Upper lobe of right lung (tissue), 1 donor: ENCODE measurements at regions not wholly inside any gene's neighbourhood (a gene's known extent, or its start where the extent isn't known, plus 50 kb on each side); places are given as distances from the start of the nearest gene placed in this dataset.

Experiments
- ATAC-seq: fragments of 200-7000 bp; cut with Tn5 transposase; one replicate; pipeline ENCODE4 v1.9.1; 2020; ENCODE audit warnings: mild to moderate bottlenecking, moderate library complexity
- DNase-seq: peaks from one replicate; pipeline ENCODE4 v3.0.0-alpha.2; 2020
- H3K27ac ChIP-seq: fragments of 200-600 bp; one replicate; pipeline ENCODE4 v1.8.0; 2022
- H3K27me3 ChIP-seq: fragments of 200-600 bp; one replicate; pipeline ENCODE4 v1.8.0; 2022; ENCODE audit warnings: mild to moderate bottlenecking
- H3K36me3 ChIP-seq: fragments of 200-600 bp; one replicate; pipeline ENCODE4 v1.8.0; 2022
- H3K4me1 ChIP-seq: fragments of 200-600 bp; one replicate; pipeline ENCODE4 v1.8.0; 2022
- H3K4me3 ChIP-seq: fragments of 200-600 bp; one replicate; pipeline ENCODE4 v1.8.0; 2022; ENCODE audit warnings: mild to moderate bottlenecking
- H3K9me3 ChIP-seq: fragments of 200-600 bp; one replicate; pipeline ENCODE4 v1.8.0; 2022
- intact Hi-C: fragments of 100-400 bp; cut with DNase I; formaldehyde crosslinking; loops from one replicate; pipeline ENCODE4 v1.11.0; 2022
- TF ChIP-seq, protein P1 (sequence below): fragments of 200-600 bp; IDR thresholded peaks from one replicate; pipeline ENCODE4 v1.8.0; 2022; ENCODE audit warnings: antibody characterized with exemption
- donor health status: DM: no; HTN: yes; CAD: no; lungs with severe emphysema.

DNA sequence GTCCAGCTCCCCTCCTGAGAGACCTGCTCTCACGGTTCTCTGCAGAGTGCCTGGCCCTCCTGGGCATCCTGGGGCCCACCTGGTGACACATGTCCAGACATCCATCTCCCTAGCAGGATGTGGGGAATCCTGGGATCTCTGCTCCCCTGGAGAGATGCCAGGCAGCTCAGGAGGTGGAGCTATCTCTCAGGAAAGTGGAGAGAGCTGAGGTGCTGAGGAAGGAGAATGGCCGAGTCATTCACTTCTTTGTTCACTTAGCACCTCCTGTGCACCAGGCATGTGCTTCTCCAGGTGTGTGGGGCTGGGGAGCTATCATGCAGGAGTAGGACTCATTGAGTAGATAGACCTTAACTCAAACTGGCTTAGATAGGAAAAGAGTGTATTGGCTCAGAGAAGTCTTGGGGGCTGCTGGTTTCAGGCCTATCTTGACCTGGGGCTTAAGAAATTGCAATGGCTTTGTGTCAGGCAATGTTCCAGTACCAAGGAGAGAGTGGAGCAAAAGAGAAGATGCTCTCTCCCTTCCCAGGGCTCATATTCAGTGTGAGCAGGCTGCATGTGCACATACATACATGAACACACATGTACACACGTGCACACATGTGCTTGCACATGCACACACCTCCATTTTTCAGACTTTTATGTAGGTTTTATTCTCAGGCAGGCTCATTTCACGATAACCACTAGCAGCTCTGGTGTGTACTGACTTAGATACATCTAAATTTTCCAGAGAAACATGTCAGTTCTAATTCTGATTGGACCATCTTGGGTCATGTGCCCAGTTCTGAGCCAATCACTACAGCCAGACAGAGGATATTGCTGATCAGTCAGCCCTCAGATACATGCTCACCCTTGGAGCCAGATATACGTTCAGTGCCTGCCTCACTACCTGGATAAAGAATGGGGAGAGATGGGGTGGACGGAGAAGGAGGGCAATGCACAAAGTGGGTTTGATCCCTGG, 437.6 kb downstream of the PTPRU start:
- Histone ChIP-seq H3K9me3 (no peaks in the 10 kb centered on the region), H3K27ac (no peak overlapping the region), H3K4me3 (no peak overlapping the region), H3K36me3 (no peaks in the 10 kb centered on the region), H3K4me1 (no peaks in the 10 kb centered on the region), H3K27me3 (no peaks in the 10 kb centered on the region)
- peak; percentile 18 for DNase-seq
- intact Hi-C loops: no loop called here
- ATAC-seq: no peak
- TF ChIP-seq, protein P1, sequence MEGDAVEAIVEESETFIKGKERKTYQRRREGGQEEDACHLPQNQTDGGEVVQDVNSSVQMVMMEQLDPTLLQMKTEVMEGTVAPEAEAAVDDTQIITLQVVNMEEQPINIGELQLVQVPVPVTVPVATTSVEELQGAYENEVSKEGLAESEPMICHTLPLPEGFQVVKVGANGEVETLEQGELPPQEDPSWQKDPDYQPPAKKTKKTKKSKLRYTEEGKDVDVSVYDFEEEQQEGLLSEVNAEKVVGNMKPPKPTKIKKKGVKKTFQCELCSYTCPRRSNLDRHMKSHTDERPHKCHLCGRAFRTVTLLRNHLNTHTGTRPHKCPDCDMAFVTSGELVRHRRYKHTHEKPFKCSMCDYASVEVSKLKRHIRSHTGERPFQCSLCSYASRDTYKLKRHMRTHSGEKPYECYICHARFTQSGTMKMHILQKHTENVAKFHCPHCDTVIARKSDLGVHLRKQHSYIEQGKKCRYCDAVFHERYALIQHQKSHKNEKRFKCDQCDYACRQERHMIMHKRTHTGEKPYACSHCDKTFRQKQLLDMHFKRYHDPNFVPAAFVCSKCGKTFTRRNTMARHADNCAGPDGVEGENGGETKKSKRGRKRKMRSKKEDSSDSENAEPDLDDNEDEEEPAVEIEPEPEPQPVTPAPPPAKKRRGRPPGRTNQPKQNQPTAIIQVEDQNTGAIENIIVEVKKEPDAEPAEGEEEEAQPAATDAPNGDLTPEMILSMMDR: no peak

DNA sequence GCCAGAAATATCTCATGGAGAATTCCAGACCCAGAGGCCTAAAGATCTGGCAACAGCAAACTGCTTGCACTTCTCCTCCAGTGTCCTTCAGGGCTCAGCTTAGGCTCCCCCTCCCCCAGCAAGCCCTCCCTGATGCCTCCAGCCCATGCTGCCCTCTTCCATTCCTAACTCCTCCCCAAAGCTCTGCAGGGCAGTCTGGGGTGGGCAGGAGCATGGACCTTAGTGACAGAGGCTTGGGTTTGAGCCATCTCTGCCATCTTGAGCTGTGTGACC, 436.8 kb downstream of the PTPRU start:
- H3K4me3 ChIP-seq: no peak overlapping the region
- no peaks in the 10 kb centered on the region for H3K27me3 ChIP-seq
- no peaks in the 10 kb centered on the region for H3K36me3 ChIP-seq
- TF ChIP-seq, protein P1: no peak
- no peak for ATAC-seq
- H3K9me3 ChIP-seq: no peaks in the 10 kb centered on the region
- no peaks in the 10 kb centered on the region for H3K4me1 ChIP-seq
- intact Hi-C loops: no loop called here
- no peak overlapping the region for H3K27ac ChIP-seq
- DNase-seq: peak; percentile 22

DNA sequence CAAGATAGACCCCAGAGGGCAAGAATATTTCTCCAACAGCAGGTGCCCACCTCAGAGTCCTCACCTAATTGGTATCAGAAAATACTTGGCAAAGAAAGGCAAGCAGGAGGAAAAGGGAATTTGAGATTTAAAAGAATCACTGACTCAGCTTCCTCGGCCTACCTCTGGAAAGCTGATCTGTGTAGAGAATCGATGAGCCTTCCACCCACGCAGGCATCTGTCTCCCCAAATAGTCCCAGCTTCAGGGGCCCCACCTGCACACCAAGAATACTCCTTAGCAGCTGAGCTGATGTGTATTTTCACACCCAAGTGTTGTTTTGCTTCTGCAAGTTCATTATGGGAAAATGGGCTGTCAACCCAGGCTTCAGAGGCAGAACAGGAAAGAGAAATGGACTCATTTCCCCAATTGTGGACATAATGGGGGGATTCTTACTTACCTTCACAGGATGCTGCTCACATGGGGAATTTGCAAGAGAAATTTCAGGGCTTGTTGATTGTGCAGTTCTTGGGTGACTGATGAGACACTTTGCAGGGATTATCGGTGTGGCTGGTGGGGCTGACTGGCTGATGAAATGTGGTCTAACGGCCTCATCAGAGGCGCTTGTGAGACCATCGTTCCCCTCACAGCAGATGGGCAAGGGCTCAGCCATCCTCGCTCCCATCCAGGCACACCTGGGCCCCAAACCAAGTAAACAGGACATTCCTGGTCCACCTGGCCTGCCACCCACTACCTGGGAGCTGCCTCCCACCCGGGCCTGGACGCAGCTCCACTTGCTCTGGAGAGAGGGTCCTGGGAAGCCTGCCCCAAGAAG, 436.3 kb downstream of the PTPRU start:
- Histone ChIP-seq H3K36me3 (no peaks in the 10 kb centered on the region), H3K4me1 (no peaks in the 10 kb centered on the region), H3K27me3 (no peaks in the 10 kb centered on the region), H3K9me3 (no peaks in the 10 kb centered on the region), H3K4me3 (no peak overlapping the region), H3K27ac (no peak overlapping the region)
- peak; percentile 17 for DNase-seq
- TF ChIP-seq, protein P1: no peak
- intact Hi-C loops: no loop called here
- no peak for ATAC-seq

DNA sequence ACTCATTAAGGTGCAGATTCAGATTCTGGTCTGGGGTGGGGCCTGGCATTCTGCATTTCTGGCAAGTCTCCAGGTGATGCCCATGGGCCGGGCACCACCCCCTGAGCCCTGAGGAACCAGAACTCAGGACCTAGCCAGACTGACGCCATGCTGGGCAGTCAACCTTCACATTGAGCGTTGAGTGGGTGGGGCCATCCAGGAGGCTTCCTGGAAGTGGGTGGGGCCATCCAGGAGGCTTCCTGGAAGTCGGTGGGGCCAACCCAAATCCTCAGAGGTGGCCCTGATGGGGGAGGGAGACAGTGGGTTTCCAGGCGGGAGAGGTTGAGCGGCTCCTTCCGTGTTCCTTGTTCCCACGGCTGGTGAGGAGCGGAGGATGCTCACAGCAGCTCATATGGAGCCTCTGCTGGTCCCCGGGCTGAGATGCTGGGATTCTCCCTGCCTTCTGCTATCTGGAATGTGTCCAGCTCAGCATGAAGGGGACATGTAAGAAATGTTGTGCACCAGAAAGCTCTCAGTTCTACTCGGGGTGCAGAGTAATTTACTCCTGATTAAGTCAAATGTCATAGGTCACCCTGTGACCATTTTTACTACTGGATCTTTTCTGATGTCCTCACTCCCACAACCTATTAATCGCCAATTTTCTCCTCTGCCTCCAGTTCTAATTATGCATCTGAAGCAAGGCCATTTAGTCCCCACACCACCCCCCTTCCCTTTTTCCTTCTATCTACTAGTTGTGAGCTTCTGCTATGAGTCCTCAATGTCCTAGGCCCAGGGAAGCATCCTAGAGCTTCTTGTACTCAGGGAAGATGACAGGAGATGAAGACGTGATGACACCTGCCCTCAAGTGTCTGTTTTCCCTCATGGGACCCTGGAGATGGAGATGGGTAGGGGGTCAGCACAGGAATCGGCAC, 435.4 kb downstream of the PTPRU start:
- TF ChIP-seq, protein P1: no peak
- DNase-seq (peak; percentile 40), ATAC-seq (no peak)
- H3K4me3 ChIP-seq: no peak overlapping the region
- peaks cover 4% of the 10 kb centered on the region for H3K27me3 ChIP-seq
- intact Hi-C loops: no loop called here
- H3K36me3 ChIP-seq: no peaks in the 10 kb centered on the region
- H3K4me1 ChIP-seq: no peaks in the 10 kb centered on the region
- H3K9me3 ChIP-seq: no peaks in the 10 kb centered on the region
- H3K27ac ChIP-seq: no peak overlapping the region

DNA sequence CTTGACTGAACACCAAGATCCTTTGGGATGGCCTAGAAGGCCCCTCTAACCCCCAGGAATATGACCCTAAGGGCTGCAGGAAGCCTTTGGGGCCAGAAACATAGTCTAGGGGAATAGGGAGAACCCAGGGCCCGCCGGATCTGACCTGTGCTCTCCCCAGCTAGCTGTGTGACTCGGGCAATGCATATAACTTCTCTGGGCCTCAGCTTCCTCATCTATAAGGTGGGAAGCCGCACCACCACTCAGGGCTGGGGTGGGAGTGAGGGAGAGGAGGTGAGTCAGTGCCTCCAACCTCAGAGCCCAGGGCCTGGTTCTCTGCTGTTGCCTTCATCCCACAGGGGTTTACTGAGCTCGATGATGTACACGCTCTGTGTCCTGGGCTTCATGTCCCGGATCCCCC, 434.4 kb downstream of the PTPRU start:
- TF ChIP-seq, protein P1: no peak
- Histone ChIP-seq H3K36me3 (no peaks in the 10 kb centered on the region), H3K27me3 (peaks cover 7% of the 10 kb centered on the region), H3K27ac (no peak overlapping the region), H3K4me1 (no peaks in the 10 kb centered on the region), H3K4me3 (no peak overlapping the region), H3K9me3 (no peaks in the 10 kb centered on the region)
- DNase-seq: peak; percentile 31
- intact Hi-C loops: no loop called here
- no peak for ATAC-seq
